HG02852 (cell line): ENCODE measurements at regions not wholly inside any gene's neighbourhood (a gene's known extent, or its start where the extent isn't known, plus 50 kb on each side); places are given as distances from the start of the nearest gene placed in this dataset.

ENCODE experiments used
- ATAC-seq: cut with Tn5 transposase; IDR thresholded peaks from one replicate; pipeline ENCODE4 v1.9.1; 2021; ENCODE audit warnings: mild to moderate bottlenecking, moderate library complexity; ENCODE audit not compliant: unreplicated experiment

DNA sequence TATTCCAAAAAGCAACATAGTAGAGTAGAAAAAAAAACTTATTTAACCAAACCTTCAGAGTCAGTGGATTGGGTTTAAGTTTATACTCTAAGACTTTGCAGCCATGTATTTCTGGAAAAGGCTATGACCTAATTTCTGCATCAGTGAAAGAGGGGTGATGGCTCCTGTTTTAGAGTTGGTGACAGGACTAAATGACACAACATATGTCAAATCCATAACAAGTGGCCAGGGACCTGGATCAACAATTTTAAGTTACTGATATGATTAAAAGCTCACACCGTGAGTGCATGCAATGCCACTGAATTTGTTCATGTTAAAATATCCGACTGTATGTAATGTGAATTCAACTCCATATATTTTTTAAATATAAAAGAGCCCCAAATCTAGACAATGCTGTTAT lies 390.6 kb downstream of the TNS3 start:
- ATAC-seq, result no peak

DNA sequence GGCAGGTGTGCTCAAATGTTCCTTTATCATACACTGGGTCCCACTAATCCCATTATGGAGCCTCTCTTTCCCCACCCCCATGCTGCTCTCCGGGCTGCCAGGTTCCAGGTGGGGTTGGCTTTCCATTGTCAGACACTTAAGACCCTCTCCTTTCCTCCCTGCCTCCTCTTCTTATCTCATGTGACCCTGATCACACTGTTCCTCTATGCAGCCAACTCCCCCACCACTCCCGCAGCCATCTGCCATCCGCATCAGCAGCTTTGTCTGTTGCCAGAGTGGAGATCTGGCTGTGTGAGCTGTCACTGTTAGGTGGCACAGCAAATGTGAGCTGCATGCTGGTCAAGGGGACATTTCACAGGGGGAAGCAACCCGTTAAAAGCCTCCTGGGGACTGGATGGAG lies 391.4 kb downstream of the TNS3 start:
- no peak for ATAC-seq

GRCh38 chr7:47188653-47189315 lies 393.1 kb downstream of the TNS3 start:
- ATAC-seq, result no peak

GRCh38 chr7:47188136-47188535 lies 393.8 kb downstream of the TNS3 start:
- no peak for ATAC-seq

DNA sequence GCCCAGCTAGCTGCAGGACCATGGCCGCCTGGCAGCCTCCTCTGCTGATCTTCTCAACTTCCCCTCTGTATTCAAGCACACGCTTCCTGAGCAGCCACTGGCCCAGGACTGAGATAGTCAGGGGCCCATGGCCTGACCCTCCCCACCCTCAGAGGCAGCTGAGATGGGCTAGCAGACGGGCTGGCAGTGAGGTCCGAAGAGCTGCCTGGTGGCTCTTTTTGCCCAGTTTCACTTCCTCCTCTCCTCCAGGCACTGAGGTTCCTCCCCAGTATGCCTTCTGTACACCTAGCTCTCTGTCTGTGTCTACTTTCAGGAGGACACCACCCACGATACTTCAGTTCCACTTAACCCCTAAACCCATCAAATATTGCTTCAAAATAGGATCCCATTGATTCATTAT lies 395.6 kb downstream of the TNS3 start:
- peak; percentile 82 for ATAC-seq

GRCh38 chr7:47185839-47186238 lies 396.1 kb downstream of the TNS3 start:
- no peak for ATAC-seq

DNA sequence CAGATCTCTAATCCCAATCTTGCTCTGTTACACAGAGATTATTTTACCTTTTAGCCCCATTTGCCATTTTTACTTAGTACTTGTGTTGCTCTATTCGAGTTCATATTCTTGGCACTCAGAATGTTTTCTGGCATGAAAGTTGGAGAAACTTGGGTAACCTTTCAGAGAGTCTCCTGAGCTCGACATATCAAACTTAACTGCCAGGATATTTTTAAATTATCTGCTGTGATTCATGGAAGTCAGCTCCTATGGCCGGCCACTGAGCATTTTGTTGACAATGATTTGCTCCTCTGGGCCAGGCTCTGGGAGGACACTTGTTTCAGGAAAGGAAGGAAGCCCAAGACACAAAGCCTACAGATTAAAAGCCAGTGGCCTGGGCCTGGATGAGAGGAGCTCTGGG lies 396.7 kb downstream of the TNS3 start:
- no peak for ATAC-seq

DNA sequence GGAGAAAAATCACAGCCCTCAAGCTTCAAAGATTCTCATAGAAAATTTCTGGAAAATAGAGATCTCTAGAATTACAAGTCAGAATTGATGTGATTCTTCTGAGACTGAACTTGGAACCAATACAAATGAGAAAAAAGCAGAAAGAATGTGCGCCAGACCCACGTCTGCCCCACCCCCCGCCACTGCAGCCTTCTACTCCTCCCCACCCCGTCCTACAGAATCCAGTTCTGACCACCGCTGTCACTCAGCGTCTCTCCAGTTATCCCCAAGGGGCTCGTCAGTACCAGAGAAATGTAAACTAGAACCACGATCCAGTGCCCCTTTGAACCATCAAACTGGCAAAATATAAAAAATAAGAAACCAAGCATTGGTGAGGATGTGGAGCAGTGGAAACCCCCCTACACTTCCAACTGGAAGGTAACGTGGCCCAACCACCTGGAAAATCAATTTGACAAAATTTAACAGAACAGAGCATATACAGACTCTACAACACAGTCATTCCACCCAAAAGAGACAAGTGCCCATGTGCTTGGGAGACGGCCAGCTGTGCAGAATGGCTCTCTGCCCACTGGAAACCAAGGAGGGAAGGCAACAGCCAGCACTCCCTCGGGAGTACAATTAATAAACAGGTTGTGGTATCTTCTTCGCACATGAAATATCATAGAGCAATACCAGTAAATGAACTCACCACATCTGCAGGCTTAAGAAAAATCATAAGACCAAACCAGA lies 397.9 kb downstream of the TNS3 start:
- ATAC-seq, result no peak

DNA sequence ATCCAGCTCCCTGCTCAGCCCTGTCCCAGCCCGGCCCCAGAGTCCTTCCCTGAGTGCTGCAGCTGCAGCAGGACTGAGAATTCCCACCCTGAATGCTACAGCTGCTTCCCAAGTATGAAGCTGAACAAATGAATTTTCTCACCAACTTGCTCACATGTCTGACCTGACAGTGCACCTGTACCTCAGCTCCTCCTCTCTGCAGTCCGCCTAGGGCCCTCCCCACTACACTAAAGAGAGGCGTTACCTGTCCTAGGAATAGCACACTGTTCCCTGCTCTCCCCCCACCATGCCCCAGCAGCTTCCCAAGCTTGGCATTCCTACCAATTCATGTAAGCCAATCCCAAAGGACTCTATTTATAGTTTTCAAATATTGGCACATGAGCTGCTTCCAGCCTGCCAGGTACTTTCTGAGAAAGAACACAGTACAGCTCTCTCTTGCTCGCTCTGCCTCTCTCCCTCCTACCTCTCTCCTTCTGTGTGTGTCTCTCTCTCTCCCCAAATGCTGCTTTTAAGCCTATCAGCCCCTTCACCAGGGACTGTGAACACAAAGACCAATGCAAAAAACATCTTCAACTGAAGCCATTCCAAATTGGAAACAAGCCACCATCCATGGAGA lies 400.1 kb downstream of the TNS3 start:
- ATAC-seq, result no peak

- no peak for ATAC-seq
Measured at GRCh38 chr7:47180516-47180826, 401.4 kb downstream of the TNS3 start.

DNA sequence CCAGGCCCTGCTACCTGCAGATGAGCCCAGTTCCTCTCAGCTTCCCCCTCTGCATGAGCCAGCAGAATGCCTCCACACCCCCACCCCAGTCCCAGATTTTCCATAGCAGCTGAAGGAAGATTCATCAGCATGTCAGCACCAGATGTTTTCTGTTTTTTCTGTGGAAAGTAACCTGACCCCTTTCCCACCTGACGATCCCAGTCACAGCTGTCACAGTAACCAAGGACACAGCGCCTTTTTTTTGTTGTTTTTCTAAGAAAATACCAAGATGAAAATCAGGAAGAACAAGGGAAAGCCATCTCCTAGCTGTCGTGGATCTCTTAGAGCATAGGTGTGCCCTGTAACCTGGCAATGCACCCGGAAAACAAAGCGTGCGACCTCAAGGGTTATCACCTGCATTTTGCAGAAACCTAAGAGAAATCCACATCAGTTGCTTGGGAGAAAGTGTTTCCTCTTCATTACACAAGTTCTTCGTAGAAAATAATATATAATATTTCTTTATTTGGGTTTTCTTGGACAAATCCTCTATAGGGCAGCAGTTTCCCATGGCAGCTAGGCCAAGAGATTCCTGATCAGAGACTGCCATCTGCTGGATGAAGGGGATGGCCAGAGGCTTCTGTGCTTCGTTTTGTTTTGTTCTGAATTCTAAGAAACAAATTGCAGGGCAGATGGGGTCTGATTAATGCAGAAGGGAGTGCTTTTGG lies 401.9 kb downstream of the TNS3 start:
- ATAC-seq, result no peak

DNA sequence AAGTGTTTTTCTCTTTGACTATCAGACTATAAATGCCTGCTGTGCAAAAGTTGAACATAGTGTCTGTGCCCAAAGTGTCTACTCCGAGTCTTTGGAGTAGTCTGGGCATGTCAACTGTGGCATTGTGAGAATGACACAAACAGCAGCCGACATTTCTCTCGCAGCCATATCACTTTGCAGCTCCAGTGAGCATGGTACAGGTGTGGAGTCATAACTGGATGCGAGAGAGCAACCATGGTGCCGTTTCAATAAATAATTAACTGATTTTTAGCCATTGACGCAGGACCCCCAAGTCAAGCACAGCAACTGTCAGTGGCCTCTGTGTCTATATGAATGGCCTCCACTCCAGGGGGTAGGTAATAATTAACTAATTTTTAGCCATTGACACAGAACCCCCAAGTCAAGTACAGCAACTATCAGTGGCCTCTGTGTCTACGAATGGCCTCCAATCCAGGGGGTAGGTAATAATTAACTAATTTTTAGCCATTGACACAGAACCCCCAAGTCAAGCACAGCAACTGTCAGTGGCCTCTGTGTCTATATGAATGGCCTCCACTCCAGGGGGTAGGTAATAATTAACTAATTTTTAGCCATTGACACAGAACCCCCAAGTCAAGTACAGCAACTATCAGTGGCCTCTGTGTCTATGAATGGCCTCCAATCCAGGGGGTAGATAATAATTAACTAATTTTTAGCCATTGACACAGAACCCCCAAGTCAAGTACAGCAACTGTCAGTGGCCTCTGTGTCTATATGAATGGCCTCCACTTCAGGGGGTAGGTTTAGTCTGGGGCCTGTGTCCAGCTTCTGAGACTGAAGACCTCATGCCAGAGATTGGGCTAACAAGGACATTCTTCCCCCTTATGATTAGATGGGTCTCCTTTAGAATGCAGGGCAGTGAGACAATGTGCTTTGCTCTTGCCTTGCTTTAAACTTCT lies 409.0 kb downstream of the TNS3 start:
- peak; percentile 61 for ATAC-seq

DNA sequence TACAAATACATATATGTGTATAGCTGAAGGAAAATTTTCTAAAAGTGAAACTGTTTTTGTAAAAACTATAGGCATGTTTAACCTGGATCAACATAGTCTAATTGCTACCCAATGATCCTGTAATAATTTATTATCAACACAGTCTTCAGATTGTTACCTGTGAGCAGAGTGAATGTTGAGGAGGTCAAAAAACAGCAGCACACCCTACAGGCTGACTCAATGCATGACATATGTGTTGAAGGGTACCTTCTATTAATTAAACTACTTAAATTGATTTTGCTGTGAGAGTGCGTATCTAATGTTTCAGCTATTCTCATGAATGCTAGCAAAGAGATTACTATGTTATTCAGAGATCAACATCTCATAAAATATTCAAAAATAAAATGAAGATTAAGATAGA lies 411.4 kb downstream of the TNS3 start:
- no peak for ATAC-seq

GRCh38 chr7:47154791-47155190 lies 427.1 kb downstream of the TNS3 start:
- ATAC-seq, result no peak

DNA sequence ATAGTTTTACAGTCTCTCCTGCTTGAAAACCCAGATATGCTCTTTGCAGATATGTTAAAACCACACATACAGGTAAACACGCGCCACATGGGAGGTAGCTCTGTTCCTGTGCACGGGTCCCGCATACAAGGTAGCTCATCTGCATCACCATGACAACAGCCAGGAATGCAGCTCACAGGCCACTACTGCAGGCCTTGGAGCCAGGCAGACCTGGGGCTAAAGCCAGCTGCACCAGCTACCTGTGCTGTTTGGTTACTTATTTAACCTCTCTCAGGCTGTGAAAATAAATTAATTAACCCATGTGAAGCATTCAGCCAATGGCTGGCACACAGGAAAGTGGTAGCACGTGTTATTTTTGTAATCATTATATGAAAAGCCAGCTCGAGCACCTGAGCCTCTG lies 428.3 kb downstream of the TNS3 start:
- ATAC-seq, result no peak

GRCh38 chr7:47153058-47153457 lies 428.9 kb downstream of the TNS3 start:
- no peak for ATAC-seq

- ATAC-seq, result no peak
Measured at GRCh38 chr7:47152307-47152706, 429.6 kb downstream of the TNS3 start.

- no peak for ATAC-seq
Measured at GRCh38 chr7:47150497-47151260, 431.2 kb downstream of the TNS3 start.

DNA sequence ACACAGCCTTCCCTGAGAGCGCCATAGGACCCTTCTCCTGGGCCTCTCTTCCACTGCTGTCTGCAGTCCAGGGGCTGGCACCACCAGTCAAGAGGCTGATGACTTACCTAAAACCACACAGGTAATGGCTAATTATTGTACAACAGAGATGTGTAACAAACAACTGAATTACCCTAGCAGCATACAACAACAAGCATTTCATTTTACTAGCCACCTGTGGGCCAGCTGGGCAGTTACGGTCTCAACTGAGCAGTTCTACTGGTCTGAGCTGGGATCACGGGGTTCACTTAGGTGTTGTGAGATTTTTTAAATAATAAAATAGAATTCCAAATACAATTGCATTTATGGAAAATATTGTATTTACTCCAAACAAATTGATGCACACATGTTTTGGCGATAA lies 431.9 kb downstream of the TNS3 start:
- ATAC-seq, result no peak

GRCh38 chr7:47149208-47149839 lies 432.6 kb downstream of the TNS3 start:
- ATAC-seq, result no peak
